ENCODE measurements at regions not wholly inside any gene's neighbourhood (a gene's known extent, or its start where the extent isn't known, plus 50 kb on each side); places are given as distances from the start of the nearest gene placed in this dataset.
"Not testable (repeated sequence)": the region's sequence is repeated elsewhere in the genome, so short reads cannot be mapped to it uniquely, and the experiment has no call there.

GRCh38 chr6:141963543-141964295 is 169.0 kb upstream of the GJE1 start:
- intact Hi-C loops (cut with micrococcal nuclease): no loop called here
- Mint-ChIP-seq H3K36me3 (ENCODE audit: low read depth) (no peaks in the 10 kb centered on the region), H3K4me3 (no peak overlapping the region), H3K4me1 (ENCODE audit: low read depth) (no peaks in the 10 kb centered on the region), H3K27ac (no peak overlapping the region), H3K27me3 (ENCODE audit: insufficient read depth) (no peaks in the 10 kb centered on the region), H3K9me3 (peaks cover 4% of the 10 kb centered on the region)
- no peak for DNase-seq (ENCODE audit: low spot score)

GRCh38 chr6:141957271-141957670 is 175.5 kb upstream of the GJE1 start:
- DNase-seq (ENCODE audit: low spot score): no peak
- Mint-ChIP-seq H3K9me3 (peaks cover 40% of the 10 kb centered on the region), H3K36me3 (ENCODE audit: low read depth) (no peaks in the 10 kb centered on the region), H3K27ac (no peak overlapping the region), H3K4me3 (no peak overlapping the region), H3K4me1 (ENCODE audit: low read depth) (no peaks in the 10 kb centered on the region), H3K27me3 (ENCODE audit: insufficient read depth) (no peaks in the 10 kb centered on the region)
- intact Hi-C loops (cut with micrococcal nuclease): no loop called here

GRCh38 chr6:141956868-141957267 is 175.9 kb upstream of the GJE1 start:
- peaks cover 40% of the 10 kb centered on the region for H3K9me3 Mint-ChIP-seq
- H3K36me3 Mint-ChIP-seq (ENCODE audit: low read depth): no peaks in the 10 kb centered on the region
- no peaks in the 10 kb centered on the region for H3K4me1 Mint-ChIP-seq (ENCODE audit: low read depth)
- no peak for DNase-seq (ENCODE audit: low spot score)
- intact Hi-C loops (cut with micrococcal nuclease): no loop called here
- no peak overlapping the region for H3K27ac Mint-ChIP-seq
- no peak overlapping the region for H3K4me3 Mint-ChIP-seq
- no peaks in the 10 kb centered on the region for H3K27me3 Mint-ChIP-seq (ENCODE audit: insufficient read depth)

GRCh38 chr6:141956046-141956761 is 176.5 kb upstream of the GJE1 start:
- Mint-ChIP-seq H3K9me3 (peaks cover 40% of the 10 kb centered on the region), H3K4me1 (ENCODE audit: low read depth) (no peaks in the 10 kb centered on the region), H3K4me3 (no peak overlapping the region), H3K27me3 (ENCODE audit: insufficient read depth) (no peaks in the 10 kb centered on the region), H3K27ac (no peak overlapping the region), H3K36me3 (ENCODE audit: low read depth) (no peaks in the 10 kb centered on the region)
- no peak for DNase-seq (ENCODE audit: low spot score)
- intact Hi-C loops (cut with micrococcal nuclease): no loop called here

- H3K27me3 Mint-ChIP-seq (ENCODE audit: insufficient read depth): no peaks in the 10 kb centered on the region
- H3K9me3 Mint-ChIP-seq: peaks cover 40% of the 10 kb centered on the region
- no peak for DNase-seq (ENCODE audit: low spot score)
- intact Hi-C loops (cut with micrococcal nuclease): no loop called here
- H3K36me3 Mint-ChIP-seq (ENCODE audit: low read depth): no peaks in the 10 kb centered on the region
- no peaks in the 10 kb centered on the region for H3K4me1 Mint-ChIP-seq (ENCODE audit: low read depth)
- H3K27ac Mint-ChIP-seq: no peak overlapping the region
- no peak overlapping the region for H3K4me3 Mint-ChIP-seq
Measured at GRCh38 chr6:141953072-141953471, 179.7 kb upstream of the GJE1 start.

GRCh38 chr6:141946502-141946901 is 186.2 kb upstream of the GJE1 start:
- Mint-ChIP-seq H3K27ac (no peak overlapping the region), H3K36me3 (ENCODE audit: low read depth) (no peaks in the 10 kb centered on the region), H3K4me1 (ENCODE audit: low read depth) (no peaks in the 10 kb centered on the region), H3K4me3 (no peak overlapping the region), H3K27me3 (ENCODE audit: insufficient read depth) (no peaks in the 10 kb centered on the region), H3K9me3 (no peaks in the 10 kb centered on the region)
- no peak for DNase-seq (ENCODE audit: low spot score)
- intact Hi-C loops (cut with micrococcal nuclease): no loop called here

GRCh38 chr6:141938664-141939063 is 194.1 kb upstream of the GJE1 start:
- no peaks in the 10 kb centered on the region for H3K4me1 Mint-ChIP-seq (ENCODE audit: low read depth)
- intact Hi-C loops (cut with micrococcal nuclease): no loop called here
- no peaks in the 10 kb centered on the region for H3K9me3 Mint-ChIP-seq

GRCh38 chr6:141932685-141933084 is 200.0 kb upstream of the GJE1 start:
- H3K27me3 Mint-ChIP-seq (ENCODE audit: insufficient read depth): no peaks in the 10 kb centered on the region
- no peaks in the 10 kb centered on the region for H3K9me3 Mint-ChIP-seq
- DNase-seq (ENCODE audit: low spot score): no peak
- no peaks in the 10 kb centered on the region for H3K36me3 Mint-ChIP-seq (ENCODE audit: low read depth)
- H3K4me1 Mint-ChIP-seq (ENCODE audit: low read depth): no peaks in the 10 kb centered on the region
- H3K4me3 Mint-ChIP-seq: no peak overlapping the region
- intact Hi-C loops (cut with micrococcal nuclease): no loop called here
- H3K27ac Mint-ChIP-seq: no peak overlapping the region

More at GRCh38 chr6:141938664-141939063, 194.1 kb upstream of the GJE1 start:
- H3K27ac Mint-ChIP-seq: no peak overlapping the region
- H3K36me3 Mint-ChIP-seq (ENCODE audit: low read depth): no peaks in the 10 kb centered on the region
- no peak overlapping the region for H3K4me3 Mint-ChIP-seq
- DNase-seq (ENCODE audit: low spot score): no peak
- no peaks in the 10 kb centered on the region for H3K27me3 Mint-ChIP-seq (ENCODE audit: insufficient read depth)

GRCh38 chr6:141926200-141926900 is 206.4 kb upstream of the GJE1 start:
- intact Hi-C loops (cut with micrococcal nuclease); H3K4me3 Mint-ChIP-seq; H3K36me3 Mint-ChIP-seq (ENCODE audit: low read depth); H3K9me3 Mint-ChIP-seq; H3K27me3 Mint-ChIP-seq (ENCODE audit: insufficient read depth); DNase-seq (ENCODE audit: low spot score); H3K27ac Mint-ChIP-seq; H3K4me1 Mint-ChIP-seq (ENCODE audit: low read depth): not testable (repeated sequence)

- intact Hi-C loops (cut with micrococcal nuclease): no loop called here
- Mint-ChIP-seq H3K27ac (no peak overlapping the region), H3K4me3 (no peak overlapping the region), H3K4me1 (ENCODE audit: low read depth) (no peaks in the 10 kb centered on the region), H3K36me3 (ENCODE audit: low read depth) (no peaks in the 10 kb centered on the region), H3K27me3 (ENCODE audit: insufficient read depth) (no peaks in the 10 kb centered on the region), H3K9me3 (peaks cover 7% of the 10 kb centered on the region)
- DNase-seq (ENCODE audit: low spot score): no peak
Measured at GRCh38 chr6:141925001-141925400, 207.7 kb upstream of the GJE1 start.

GRCh38 chr6:141922898-141923297 is 209.8 kb upstream of the GJE1 start:
- H3K4me1 Mint-ChIP-seq (ENCODE audit: low read depth): no peaks in the 10 kb centered on the region
- DNase-seq (ENCODE audit: low spot score): no peak
- H3K36me3 Mint-ChIP-seq (ENCODE audit: low read depth): no peaks in the 10 kb centered on the region
- H3K4me3 Mint-ChIP-seq: no peak overlapping the region
- intact Hi-C loops (cut with micrococcal nuclease): no loop called here
- H3K9me3 Mint-ChIP-seq: peaks cover 7% of the 10 kb centered on the region
- no peak overlapping the region for H3K27ac Mint-ChIP-seq
- no peaks in the 10 kb centered on the region for H3K27me3 Mint-ChIP-seq (ENCODE audit: insufficient read depth)

GRCh38 chr6:141916682-141917505 is 215.8 kb upstream of the GJE1 start:
- H3K9me3 Mint-ChIP-seq; H3K36me3 Mint-ChIP-seq (ENCODE audit: low read depth); H3K27ac Mint-ChIP-seq; H3K4me1 Mint-ChIP-seq (ENCODE audit: low read depth); H3K27me3 Mint-ChIP-seq (ENCODE audit: insufficient read depth); DNase-seq (ENCODE audit: low spot score); H3K4me3 Mint-ChIP-seq; intact Hi-C loops (cut with micrococcal nuclease): not testable (repeated sequence)

All from activated T-helper 1 cell treated with anti-CD3 and anti-CD28 coated beads, Interleukin-12 subunit alpha, Interleukin-12 subunit beta, Interleukin-2, Interleukin-4 antibody, amounts not matched to agents 30 ng/mL and 10 ng/mL and 1 ng/mL, durations not matched to agents 14 hours and 24 hours and 36 hours (primary cell).